ENCODE measurements at regions not wholly inside any gene's neighbourhood (a gene's known extent, or its start where the extent isn't known, plus 50 kb on each side); places are given as distances from the start of the nearest gene placed in this dataset.

- DNase-seq = no peak
- Histone ChIP-seq H3K4me1 (no peaks in the 10 kb centered on the region), H3K27me3 (no peaks in the 10 kb centered on the region), H3K4me3 (no peak overlapping the region), H3K27ac (no peak overlapping the region), H3K36me3 (no peaks in the 10 kb centered on the region), H3K9me3 (no peaks in the 10 kb centered on the region)
- TF ChIP-seq POLR2A (IDR thresholded peaks at IDR 0.05) = no peak
- TF ChIP-seq, protein P1, sequence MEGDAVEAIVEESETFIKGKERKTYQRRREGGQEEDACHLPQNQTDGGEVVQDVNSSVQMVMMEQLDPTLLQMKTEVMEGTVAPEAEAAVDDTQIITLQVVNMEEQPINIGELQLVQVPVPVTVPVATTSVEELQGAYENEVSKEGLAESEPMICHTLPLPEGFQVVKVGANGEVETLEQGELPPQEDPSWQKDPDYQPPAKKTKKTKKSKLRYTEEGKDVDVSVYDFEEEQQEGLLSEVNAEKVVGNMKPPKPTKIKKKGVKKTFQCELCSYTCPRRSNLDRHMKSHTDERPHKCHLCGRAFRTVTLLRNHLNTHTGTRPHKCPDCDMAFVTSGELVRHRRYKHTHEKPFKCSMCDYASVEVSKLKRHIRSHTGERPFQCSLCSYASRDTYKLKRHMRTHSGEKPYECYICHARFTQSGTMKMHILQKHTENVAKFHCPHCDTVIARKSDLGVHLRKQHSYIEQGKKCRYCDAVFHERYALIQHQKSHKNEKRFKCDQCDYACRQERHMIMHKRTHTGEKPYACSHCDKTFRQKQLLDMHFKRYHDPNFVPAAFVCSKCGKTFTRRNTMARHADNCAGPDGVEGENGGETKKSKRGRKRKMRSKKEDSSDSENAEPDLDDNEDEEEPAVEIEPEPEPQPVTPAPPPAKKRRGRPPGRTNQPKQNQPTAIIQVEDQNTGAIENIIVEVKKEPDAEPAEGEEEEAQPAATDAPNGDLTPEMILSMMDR (IDR thresholded peaks at IDR 0.05) = no peak
Measured at GRCh38 chr5:3911111-3911510, 315.5 kb downstream of the IRX1 start.

DNA sequence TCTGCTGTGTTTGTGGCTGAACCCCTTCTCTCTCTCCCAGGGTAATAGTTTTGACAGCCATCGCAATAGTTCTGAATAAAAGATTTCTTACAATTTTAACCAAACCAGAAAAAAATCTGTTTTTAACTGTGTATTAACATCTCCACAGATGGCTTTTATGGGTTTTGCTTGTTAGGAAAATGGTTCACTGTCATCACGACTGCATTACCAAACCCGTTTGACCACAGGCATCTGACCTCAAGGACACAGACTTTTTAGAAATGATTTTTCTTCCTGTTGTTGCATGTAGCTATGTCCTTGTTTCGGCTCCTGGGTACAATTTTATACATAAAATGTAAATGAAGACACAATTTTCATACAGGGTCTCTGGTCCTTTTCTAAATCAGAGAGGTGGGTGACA lies 316.1 kb downstream of the IRX1 start:
- Histone ChIP-seq H3K4me3 (no peak overlapping the region), H3K4me1 (no peaks in the 10 kb centered on the region), H3K36me3 (no peaks in the 10 kb centered on the region), H3K27me3 (no peaks in the 10 kb centered on the region), H3K9me3 (no peaks in the 10 kb centered on the region), H3K27ac (no peak overlapping the region)
- DNase-seq = no peak
- TF ChIP-seq, protein P1 (IDR thresholded peaks at IDR 0.05) = no peak
- no peak for TF ChIP-seq POLR2A (IDR thresholded peaks at IDR 0.05)

DNA sequence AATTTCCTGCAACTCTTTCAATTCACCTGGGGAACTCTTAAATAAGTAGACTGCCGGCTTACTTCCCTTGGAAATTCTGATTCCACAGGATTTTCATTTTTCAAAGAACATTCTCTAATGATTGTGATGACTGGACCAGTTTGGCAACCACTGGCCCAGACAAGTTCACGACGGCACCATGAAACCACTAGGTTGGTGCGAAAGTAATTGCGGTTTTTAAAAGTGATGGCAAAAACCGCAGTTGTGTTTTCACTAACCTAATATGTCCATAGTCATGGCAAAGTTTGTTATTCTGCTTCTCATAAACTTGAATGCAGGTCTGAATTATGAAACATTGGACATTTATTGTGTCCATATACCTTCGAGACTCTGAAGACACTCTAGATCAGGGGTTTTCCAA lies 317.2 kb downstream of the IRX1 start:
- Histone ChIP-seq H3K4me3 (no peak overlapping the region), H3K4me1 (no peaks in the 10 kb centered on the region), H3K9me3 (no peaks in the 10 kb centered on the region), H3K36me3 (no peaks in the 10 kb centered on the region), H3K27ac (no peak overlapping the region), H3K27me3 (no peaks in the 10 kb centered on the region)
- no peak for TF ChIP-seq POLR2A (IDR thresholded peaks at IDR 0.05)
- TF ChIP-seq, protein P1 (IDR thresholded peaks at IDR 0.05) = no peak
- no peak for DNase-seq

DNA sequence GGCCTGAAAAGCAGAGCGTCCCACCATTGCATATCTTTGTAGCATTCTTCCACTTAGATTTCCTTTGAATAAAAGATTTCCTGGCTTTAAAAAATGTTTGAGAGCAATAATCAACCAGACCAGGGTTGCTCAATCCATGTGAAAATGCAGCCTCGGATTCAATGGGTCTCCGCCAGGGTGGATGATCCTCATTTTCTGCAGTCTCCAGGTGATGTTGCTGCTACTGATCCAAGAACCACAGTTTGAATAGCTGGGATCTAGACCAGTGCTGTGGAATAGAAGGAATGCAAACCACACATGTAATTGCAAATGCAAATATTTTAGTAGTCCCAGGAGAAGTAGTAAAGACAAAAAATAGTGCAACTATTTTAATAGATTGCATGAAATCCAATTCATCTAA lies 317.6 kb downstream of the IRX1 start:
- no peaks in the 10 kb centered on the region for H3K36me3 ChIP-seq
- H3K4me3 ChIP-seq = no peak overlapping the region
- H3K9me3 ChIP-seq = no peaks in the 10 kb centered on the region
- TF ChIP-seq, protein P1 (IDR thresholded peaks at IDR 0.05) = no peak
- no peak for TF ChIP-seq POLR2A (IDR thresholded peaks at IDR 0.05)
- DNase-seq = no peak
- H3K27me3 ChIP-seq = no peaks in the 10 kb centered on the region
- H3K27ac ChIP-seq = no peak overlapping the region
- H3K4me1 ChIP-seq = no peaks in the 10 kb centered on the region

DNA sequence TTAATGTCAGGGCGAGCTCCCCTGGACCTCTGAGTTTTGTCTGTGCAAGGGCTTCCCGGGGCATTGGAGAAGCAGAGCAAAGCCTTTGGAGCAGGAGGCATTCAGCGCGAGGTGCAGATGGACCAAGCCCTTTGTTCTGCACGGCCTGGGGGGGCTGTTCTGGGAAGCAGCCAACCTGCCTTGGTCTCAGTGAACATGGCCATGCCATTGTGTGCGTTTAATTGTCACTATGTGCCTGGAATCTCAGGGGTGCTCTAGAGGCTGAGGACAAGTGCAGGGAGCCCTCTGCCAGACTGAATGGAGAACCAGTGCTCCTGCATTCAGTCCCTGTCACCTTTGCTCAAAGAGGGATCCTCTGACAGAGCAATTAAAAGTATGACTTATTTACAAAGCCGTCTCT lies 329.4 kb downstream of the IRX1 start:
- no peak for DNase-seq
- H3K4me1 ChIP-seq = no peaks in the 10 kb centered on the region
- H3K27me3 ChIP-seq = no peaks in the 10 kb centered on the region
- no peaks in the 10 kb centered on the region for H3K36me3 ChIP-seq
- H3K9me3 ChIP-seq = peaks cover 0 to 4% (median 0%) of the 10 kb centered on the region in 4 donors
- TF ChIP-seq, protein P1 (IDR thresholded peaks at IDR 0.05) = no peak
- TF ChIP-seq POLR2A (IDR thresholded peaks at IDR 0.05) = no peak
- no peak overlapping the region for H3K27ac ChIP-seq
- H3K4me3 ChIP-seq = no peak overlapping the region

GRCh38 chr5:3925935-3926334 lies 330.3 kb downstream of the IRX1 start:
- H3K4me3 ChIP-seq = no peak overlapping the region
- H3K36me3 ChIP-seq = no peaks in the 10 kb centered on the region
- no peaks in the 10 kb centered on the region for H3K27me3 ChIP-seq
- no peak overlapping the region for H3K27ac ChIP-seq
- no peaks in the 10 kb centered on the region for H3K4me1 ChIP-seq
- H3K9me3 ChIP-seq = peaks cover 0 to 4% (median 0%) of the 10 kb centered on the region in 4 donors
- DNase-seq = no peak
- TF ChIP-seq, protein P1 (IDR thresholded peaks at IDR 0.05) = no peak
- no peak for TF ChIP-seq POLR2A (IDR thresholded peaks at IDR 0.05)

All from Peyer's patch (tissue), 4 donors.